ENCODE measurements at regions not wholly inside any gene's neighbourhood (a gene's known extent, or its start where the extent isn't known, plus 50 kb on each side); places are given as distances from the start of the nearest gene placed in this dataset.
"Not testable (repeated sequence)": the region's sequence is repeated elsewhere in the genome, so short reads cannot be mapped to it uniquely, and the experiment has no call there.

- DNase-seq, result no peak
These were observed 97.4 kb downstream of the EMB start for GRCh38 chr5:50343715-50344114.

GRCh38 chr5:50340757-50341156 lies 100.3 kb downstream of the EMB start:
- DNase-seq, result no peak

- DNase-seq, result not testable (repeated sequence)
These were observed 110.5 kb downstream of the EMB start for GRCh38 chr5:50330633-50331032.

GRCh38 chr5:50328193-50328729 lies 112.8 kb downstream of the EMB start:
- no peak for DNase-seq

- DNase-seq, result peak; percentile 2 to 7
These were observed 115.8 kb downstream of the EMB start for GRCh38 chr5:50325237-50325832.

GRCh38 chr5:50320131-50320749 lies 120.8 kb downstream of the EMB start:
- DNase-seq, result no peak

- no peak for DNase-seq
These were observed 122.9 kb downstream of the EMB start for GRCh38 chr5:50318220-50318619.

- not testable (repeated sequence) for DNase-seq
These were observed 134.6 kb downstream of the EMB start for GRCh38 chr5:50306488-50306887.

GRCh38 chr5:50302815-50303490 lies 138.1 kb downstream of the EMB start:
- DNase-seq, result no peak

- DNase-seq, result no peak
These were observed 139.3 kb downstream of the EMB start for GRCh38 chr5:50301756-50302155.

GRCh38 chr5:50300878-50301277 lies 140.2 kb downstream of the EMB start:
- DNase-seq, result no peak

- no peak for DNase-seq
These were observed 141.2 kb downstream of the EMB start for GRCh38 chr5:50299896-50300295.

GRCh38 chr5:50292735-50293394 lies 148.2 kb downstream of the EMB start:
- DNase-seq, result no peak

GRCh38 chr5:50280461-50280860 lies 160.6 kb downstream of the EMB start:
- DNase-seq, result not testable (repeated sequence)
